Esophagus squamous epithelium (tissue), 4 donors: ENCODE measurements at regions not wholly inside any gene's neighbourhood (a gene's known extent, or its start where the extent isn't known, plus 50 kb on each side); places are given as distances from the start of the nearest gene placed in this dataset.

Source experiments
- POLR2A ChIP-seq, 4 donors: fragments of 450-650 bp; IDR thresholded peaks; one replicate each; pipeline ENCODE4 v1.6.1; 2017; ENCODE audit warnings: antibody characterized with exemption in 4 of 4, mild to moderate bottlenecking in 4 of 4, moderate library complexity in 3 of 4
- TF ChIP-seq, protein P1 (sequence below), 6 experiments: fragments of 450-650 bp in 4 of 6; fragments of 200-600 bp in 2 of 6; sonication (generic) in 2 of 6; IDR thresholded peaks; one replicate each; pipeline ENCODE4 v1.5.1; 2016 to 2019; ENCODE audit warnings: antibody characterized with exemption in 6 of 6, mild to moderate bottlenecking in 4 of 6, moderate library complexity in 4 of 6

GRCh38 chr15:26179906-26180305 lies 316.8 kb upstream of the ATP10A start:
- TF ChIP-seq, protein P1, sequence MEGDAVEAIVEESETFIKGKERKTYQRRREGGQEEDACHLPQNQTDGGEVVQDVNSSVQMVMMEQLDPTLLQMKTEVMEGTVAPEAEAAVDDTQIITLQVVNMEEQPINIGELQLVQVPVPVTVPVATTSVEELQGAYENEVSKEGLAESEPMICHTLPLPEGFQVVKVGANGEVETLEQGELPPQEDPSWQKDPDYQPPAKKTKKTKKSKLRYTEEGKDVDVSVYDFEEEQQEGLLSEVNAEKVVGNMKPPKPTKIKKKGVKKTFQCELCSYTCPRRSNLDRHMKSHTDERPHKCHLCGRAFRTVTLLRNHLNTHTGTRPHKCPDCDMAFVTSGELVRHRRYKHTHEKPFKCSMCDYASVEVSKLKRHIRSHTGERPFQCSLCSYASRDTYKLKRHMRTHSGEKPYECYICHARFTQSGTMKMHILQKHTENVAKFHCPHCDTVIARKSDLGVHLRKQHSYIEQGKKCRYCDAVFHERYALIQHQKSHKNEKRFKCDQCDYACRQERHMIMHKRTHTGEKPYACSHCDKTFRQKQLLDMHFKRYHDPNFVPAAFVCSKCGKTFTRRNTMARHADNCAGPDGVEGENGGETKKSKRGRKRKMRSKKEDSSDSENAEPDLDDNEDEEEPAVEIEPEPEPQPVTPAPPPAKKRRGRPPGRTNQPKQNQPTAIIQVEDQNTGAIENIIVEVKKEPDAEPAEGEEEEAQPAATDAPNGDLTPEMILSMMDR (IDR thresholded peaks at IDR 0.05) = no peak
- no peak for TF ChIP-seq POLR2A (IDR thresholded peaks at IDR 0.05)
